ENCODE measurements at regions not wholly inside any gene's neighbourhood (a gene's known extent, or its start where the extent isn't known, plus 50 kb on each side); places are given as distances from the start of the nearest gene placed in this dataset.

GRCh38 chr10:78774999-78775711 is 293.6 kb upstream of the ZMIZ1 start:
- no peak for DNase-seq (ENCODE audit: low spot score)

DNA sequence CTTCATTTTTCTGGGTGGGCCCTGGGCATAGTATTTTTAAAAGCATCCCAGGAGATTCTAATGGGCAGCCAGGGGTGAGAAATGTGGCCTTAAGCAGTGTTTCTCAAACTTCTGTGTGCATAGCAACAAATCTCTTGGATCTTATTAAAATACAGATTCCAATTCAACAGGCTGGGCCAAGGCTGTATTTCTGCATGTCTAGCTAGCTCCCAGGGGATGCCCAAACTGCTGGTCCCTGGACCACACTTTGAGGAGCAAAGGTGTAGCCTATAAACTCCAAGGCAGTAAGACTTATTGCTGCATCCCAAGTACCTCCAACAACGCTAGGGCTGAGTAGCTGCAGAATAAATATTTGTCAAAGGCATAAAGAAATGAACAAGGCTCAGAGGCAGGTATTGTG is 292.9 kb upstream of the ZMIZ1 start:
- no peak for DNase-seq (ENCODE audit: low spot score)

DNA sequence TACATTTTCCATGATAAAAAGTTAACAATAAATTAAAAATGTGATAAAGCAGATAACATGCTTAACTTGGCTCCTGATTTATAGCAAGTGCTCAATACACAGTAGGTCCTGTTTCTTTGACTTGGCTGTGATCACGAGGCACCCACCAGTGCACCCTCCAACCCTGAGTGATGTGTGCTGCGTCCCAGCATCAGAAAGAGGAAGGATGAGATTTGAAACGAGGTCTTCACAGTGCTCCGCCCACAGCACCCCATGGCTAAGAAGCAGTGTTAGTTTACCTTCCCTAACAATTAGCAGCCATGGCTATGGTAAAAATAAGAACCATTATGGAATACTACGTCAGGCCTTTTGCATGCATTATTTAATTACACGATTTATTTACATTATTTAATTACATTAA is 292.0 kb upstream of the ZMIZ1 start:
- DNase-seq (ENCODE audit: low spot score), result no peak

DNA sequence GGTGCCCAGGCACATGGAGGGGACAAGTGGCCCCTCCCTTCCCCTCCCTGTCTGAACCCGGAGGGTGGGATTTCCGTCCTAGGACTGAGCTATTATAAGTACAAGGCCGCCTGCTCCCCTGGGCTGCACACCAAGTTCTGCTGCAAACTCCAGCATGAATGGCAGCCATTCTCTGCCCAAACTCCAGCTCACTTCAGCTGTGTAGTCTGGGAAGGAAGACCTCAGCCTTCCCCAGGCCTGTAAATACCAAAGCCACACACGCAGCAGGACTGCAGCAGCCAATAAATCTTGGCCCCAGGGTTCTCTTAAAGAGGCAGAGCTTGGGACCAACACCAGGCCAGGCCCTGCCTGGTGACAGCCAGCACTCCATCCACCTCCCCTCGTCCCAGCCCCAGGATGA is 291.3 kb upstream of the ZMIZ1 start:
- DNase-seq (ENCODE audit: low spot score), result peak; percentile 30

- DNase-seq (ENCODE audit: low spot score), result no peak
These were observed 290.9 kb upstream of the ZMIZ1 start for GRCh38 chr10:78777867-78778266.

DNA sequence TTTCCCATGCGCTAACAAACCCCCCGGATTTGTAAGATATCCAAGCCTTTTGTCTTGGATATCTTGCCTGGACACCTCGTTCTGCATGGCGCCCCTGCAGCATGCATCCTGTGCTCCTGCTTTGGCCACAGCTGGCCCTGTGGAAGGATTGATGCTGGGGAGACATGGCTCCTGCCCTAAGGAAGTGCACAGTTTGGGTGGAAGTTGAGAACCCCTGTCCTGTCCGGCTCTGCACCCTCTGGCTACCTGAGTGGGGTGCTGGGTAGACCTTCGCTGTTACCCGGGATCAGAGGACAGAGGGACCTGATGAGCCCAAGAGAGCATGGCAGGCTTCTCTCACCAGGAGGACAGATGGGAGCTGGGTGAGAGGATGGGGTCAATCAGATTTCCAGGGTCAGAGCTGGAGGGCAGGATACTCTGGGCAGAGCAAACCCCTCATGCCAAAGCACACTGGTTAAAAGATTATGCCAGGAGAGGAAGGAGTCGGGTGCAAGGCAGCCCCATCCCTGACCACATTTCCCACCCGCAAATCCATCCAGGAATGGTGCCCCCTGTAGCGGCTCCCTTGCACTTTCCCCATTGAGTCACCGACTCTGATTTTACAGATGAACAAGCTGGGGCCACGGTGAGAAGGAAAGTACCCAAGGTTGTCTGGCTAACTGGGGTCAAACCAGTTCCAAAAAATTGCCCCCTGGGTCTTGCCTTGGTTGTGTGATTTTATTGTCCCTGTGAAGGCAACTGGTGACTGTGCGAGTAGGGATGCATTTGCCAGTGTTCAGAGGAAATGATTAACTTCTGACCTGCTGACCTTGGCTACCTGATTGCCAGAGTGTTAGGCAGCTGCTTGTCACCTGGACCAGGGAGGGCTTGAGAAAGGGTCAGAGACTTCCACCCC is 290.1 kb upstream of the ZMIZ1 start:
- no peak for DNase-seq (ENCODE audit: low spot score)

DNA sequence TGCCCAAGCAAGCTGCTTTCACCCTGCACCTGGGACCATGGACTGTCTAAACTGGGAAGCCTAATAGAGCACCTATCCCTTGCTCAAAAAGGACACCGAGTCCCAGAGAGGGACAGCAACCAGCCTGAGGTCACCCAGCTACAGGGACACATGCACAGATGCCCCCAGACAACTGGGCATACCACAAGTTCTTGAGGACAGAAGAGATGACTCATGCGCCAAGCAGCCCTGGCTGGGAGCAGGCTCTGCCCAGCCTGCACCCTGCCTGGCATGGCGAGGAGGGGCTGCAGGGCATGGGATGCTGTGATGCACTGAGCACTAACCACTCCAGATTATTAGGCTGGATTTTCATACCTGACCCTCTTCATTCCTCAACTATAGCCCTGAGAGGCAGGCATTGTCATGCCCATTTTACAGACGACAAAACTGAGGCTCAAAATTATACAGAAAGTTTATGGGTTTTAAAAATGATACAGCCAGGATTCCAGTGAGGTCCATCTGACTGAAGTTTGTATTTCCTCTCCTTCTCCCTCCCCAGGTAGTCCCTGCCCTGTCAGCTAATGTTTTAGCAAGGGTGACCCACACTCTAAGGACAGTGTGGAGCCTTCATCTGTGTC is 289.3 kb upstream of the ZMIZ1 start:
- DNase-seq (ENCODE audit: low spot score), result no peak

DNA sequence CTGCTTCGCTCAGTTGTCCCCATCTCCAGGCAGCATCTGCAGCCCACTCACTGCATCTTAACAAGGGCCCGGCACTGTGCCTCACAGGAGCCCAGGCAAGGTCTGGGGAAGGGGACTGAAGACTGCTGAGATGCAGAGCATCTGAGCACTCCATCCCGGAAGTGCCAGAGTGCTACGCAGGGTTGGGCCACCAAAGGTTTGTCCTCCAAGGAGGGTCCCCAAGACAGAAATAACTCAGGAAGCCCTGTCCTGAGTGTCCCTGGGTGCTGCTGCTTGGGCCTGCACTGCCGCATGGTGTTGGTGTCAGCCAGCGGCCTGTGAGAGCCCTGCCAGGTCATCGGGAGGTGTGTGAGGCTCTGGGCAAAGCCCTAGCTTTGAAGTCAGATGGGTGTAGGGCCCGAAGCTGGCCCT is 288.2 kb upstream of the ZMIZ1 start:
- DNase-seq (ENCODE audit: low spot score), result no peak

GRCh38 chr10:78781251-78781913 is 287.4 kb upstream of the ZMIZ1 start:
- no peak for DNase-seq (ENCODE audit: low spot score)

DNA sequence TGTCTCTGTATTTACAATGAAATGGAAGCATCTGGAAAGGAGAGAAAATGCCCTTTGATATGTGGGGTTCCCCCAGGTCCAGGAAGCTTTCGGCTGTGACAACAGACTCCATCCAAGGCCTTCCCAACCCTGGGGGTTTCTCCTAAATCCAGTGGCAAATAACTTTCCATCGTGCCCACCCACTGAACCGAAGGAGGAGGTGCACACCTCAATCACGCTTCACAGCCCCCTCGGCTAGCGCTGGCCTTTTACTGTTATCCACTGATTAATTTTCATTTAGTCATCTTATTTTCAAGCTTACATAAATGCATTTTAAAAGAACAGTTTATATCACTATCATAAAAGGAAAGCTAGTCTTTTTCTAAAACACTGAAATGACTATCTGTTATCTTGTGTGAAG is 286.8 kb upstream of the ZMIZ1 start:
- DNase-seq (ENCODE audit: low spot score), result no peak

DNA sequence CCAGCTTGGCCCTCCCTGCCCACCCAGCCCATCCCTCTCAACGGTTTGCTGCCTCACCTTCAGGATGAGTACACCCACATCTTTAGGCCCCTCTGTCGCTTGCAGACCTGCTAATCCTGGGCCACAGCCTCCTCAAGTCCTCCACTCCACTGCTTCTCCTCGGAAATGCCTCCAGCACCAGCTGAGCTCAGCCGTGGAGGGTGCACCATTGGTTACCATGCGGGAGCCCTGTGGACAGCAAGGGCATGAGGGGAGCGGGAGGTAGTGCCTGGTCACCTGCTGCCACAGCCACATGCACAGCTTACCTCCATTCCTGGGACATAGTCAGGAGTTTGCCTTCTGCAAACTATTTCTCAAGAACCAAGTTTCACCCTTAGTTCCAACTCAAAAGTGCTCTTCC is 286.3 kb upstream of the ZMIZ1 start:
- no peak for DNase-seq (ENCODE audit: low spot score)

- DNase-seq (ENCODE audit: low spot score), result no peak
These were observed 285.0 kb upstream of the ZMIZ1 start for GRCh38 chr10:78783753-78784152.

DNA sequence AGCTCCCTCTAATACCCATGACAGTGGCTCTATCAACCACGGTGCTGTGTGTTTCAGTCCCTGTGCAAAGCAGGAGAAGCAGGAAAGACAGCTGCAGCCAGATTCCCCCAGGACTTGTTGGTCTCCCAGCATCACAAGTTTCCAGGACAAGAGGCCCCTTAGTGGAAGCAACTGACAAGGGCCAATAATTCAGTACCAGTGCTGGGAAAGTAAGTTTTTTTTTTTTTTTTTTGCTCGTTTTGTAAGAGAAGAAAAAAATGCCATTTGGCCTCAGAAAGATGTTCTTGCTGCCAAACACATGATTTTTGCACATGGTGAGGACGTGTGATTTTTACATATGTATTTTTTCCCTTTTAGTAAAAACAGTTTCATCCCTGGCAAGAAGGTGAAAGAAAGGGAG is 284.2 kb upstream of the ZMIZ1 start:
- no peak for DNase-seq (ENCODE audit: low spot score)

- no peak for DNase-seq (ENCODE audit: low spot score)
These were observed 283.7 kb upstream of the ZMIZ1 start for GRCh38 chr10:78785066-78785465.

DNA sequence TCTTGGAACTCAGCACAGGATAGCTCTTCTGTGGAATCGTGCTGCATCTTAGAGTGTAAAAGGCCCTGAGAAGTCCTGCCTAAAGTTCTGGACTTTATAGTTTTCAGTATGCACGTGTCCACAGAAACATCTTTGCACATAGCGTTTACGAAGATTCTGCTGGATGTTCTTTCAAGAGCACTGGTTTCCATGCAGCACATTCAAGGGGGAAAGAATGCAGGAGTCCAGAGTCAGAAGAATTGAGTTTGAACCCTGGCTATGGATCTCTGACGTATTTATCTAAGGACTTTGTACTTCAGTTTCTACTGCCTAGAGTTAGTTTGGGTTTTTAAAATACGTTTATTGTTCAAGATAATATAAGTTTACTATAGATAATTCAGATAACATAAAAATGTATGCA is 282.8 kb upstream of the ZMIZ1 start:
- DNase-seq (ENCODE audit: low spot score), result no peak

GRCh38 chr10:78787125-78787524 is 281.6 kb upstream of the ZMIZ1 start:
- DNase-seq (ENCODE audit: low spot score), result no peak

DNA sequence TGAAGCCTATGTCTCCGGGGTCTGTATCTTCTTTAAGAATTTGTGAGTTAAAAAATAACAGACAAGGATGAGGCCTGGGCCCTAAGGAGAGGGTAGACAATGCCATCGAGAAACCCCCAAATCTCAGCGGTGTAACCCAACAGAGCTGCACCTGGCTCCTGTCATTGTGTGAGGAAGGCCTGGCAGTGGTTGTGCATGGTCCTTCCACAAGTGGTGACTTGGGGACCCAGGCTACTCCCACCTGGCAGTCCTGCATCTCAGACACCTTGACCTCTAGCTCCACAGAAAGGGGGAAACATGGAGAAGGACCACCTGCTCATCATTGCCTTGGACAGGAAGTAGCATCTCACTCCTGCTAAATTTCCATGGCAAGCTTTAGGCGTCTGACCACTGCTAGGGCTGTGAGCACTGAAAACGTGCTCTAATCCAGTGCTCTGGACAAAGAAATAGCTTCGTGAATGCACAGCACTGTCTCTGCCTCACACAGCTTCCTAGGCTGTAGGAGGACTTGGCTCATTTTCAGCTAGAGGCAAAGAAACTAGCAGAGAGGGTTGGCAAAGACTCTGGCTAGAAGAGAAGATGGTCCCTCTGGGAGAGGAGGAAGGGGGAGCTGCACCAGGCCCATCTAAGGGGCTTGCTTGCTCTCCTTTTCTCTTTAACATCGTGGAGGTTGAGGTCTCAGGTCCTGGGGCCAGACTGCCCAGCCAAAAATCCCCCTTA is 273.9 kb upstream of the ZMIZ1 start:
- no peak for DNase-seq (ENCODE audit: low spot score)

- DNase-seq (ENCODE audit: low spot score), result no peak
These were observed 269.6 kb upstream of the ZMIZ1 start for GRCh38 chr10:78798976-78799730.

GRCh38 chr10:78800006-78800405 is 268.8 kb upstream of the ZMIZ1 start:
- DNase-seq (ENCODE audit: low spot score), result no peak

DNA sequence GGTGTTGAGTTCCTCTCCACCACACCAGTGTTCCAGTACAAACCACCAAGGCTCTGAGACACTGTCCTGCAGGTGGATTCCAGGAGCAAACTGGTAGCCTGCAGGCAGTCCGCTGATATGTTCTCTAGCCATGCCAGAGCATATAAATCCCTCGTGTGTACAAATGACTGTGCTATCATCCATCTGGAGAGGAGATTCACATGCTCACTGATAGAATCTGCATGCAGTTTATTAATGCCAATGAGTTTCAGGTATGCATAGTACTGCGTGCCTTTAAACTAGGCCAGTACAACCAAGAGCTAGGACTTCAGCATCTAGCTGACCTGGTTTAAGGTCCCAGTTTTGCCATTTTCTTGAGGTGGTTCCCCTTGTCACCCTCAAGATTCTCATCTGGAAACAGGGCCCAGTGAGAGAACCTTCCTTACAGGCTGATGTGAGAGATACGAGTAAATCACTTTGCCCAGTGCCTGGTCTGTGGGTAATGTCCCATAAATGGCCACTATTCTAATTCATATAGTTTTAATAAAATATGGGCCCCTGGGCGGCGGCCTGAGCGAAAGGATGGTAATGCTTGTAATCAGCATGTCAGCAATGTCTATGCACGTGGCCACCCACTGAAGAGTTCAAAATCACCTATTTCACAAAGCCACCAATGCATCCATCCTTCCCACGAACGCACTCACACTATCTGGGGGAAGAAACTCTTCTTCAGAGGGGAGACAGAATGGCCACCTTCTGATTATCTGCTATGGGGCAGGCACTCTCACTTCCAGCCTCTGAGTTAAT is 268.0 kb upstream of the ZMIZ1 start:
- no peak for DNase-seq (ENCODE audit: low spot score)
